22Rv1 (cell line): ENCODE measurements at regions not wholly inside any gene's neighbourhood (a gene's known extent, or its start where the extent isn't known, plus 50 kb on each side); places are given as distances from the start of the nearest gene placed in this dataset.

Experiments
- H3K27ac ChIP-seq: fragments of 450-650 bp; 2 replicates; pipeline ENCODE4 v1.5.1; 2017
- CTCF ChIP-seq: fragments of 450-650 bp; IDR thresholded peaks from 2 replicates; pipeline ENCODE4 v1.5.1; 2017; ENCODE audit warnings: mild to moderate bottlenecking
- ZFX ChIP-seq: fragments of 450-650 bp; IDR thresholded peaks from 2 replicates; pipeline ENCODE4 v1.6.1; 2017; ENCODE audit warnings: antibody characterized with exemption, borderline replicate concordance

- H3K27ac ChIP-seq: no peak overlapping the region
- TF ChIP-seq CTCF: no peak
- TF ChIP-seq ZFX: no peak
Measured at GRCh38 chr11:128244871-128245270, 342.5 kb downstream of the ETS1 start.

- no peak overlapping the region for H3K27ac ChIP-seq
- no peak for TF ChIP-seq ZFX
- no peak for TF ChIP-seq CTCF
Measured at GRCh38 chr11:128242451-128242850, 344.9 kb downstream of the ETS1 start.

- no peak for TF ChIP-seq ZFX
- no peak for TF ChIP-seq CTCF
- no peak overlapping the region for H3K27ac ChIP-seq
Measured at GRCh38 chr11:128240546-128240945, 346.8 kb downstream of the ETS1 start.

GRCh38 chr11:128239306-128239705, 348.1 kb downstream of the ETS1 start:
- H3K27ac ChIP-seq: no peak overlapping the region
- TF ChIP-seq ZFX (no peak), CTCF (no peak)

- TF ChIP-seq ZFX: no peak
- no peak for TF ChIP-seq CTCF
- no peak overlapping the region for H3K27ac ChIP-seq
Measured at GRCh38 chr11:128238521-128239265, 348.7 kb downstream of the ETS1 start.

- no peak overlapping the region for H3K27ac ChIP-seq
- TF ChIP-seq ZFX: no peak
- no peak for TF ChIP-seq CTCF
Measured at GRCh38 chr11:128236506-128237498, 350.6 kb downstream of the ETS1 start.

GRCh38 chr11:128235958-128236357, 351.4 kb downstream of the ETS1 start:
- TF ChIP-seq CTCF (no peak), ZFX (no peak)
- no peak overlapping the region for H3K27ac ChIP-seq
